AG10803 (cell line): ENCODE measurements at regions not wholly inside any gene's neighbourhood (a gene's known extent, or its start where the extent isn't known, plus 50 kb on each side); places are given as distances from the start of the nearest gene placed in this dataset.

Source experiments
- DNase-seq: peaks from one replicate; pipeline ENCODE4 v3.0.0; 2010; ENCODE audit warnings: low read depth
- H3K4me3 ChIP-seq: 2 replicates; pipeline ENCODE4 v1.5.1; 2011; ENCODE audit warnings: mild to moderate bottlenecking, low read length, control low read depth
- TF ChIP-seq, protein P1 (sequence below): conservative IDR thresholded peaks from 2 replicates; pipeline ENCODE4 v1.5.1; 2011; ENCODE audit warnings: mild to moderate bottlenecking, low read length, control low read depth, inconsistent platforms

DNA sequence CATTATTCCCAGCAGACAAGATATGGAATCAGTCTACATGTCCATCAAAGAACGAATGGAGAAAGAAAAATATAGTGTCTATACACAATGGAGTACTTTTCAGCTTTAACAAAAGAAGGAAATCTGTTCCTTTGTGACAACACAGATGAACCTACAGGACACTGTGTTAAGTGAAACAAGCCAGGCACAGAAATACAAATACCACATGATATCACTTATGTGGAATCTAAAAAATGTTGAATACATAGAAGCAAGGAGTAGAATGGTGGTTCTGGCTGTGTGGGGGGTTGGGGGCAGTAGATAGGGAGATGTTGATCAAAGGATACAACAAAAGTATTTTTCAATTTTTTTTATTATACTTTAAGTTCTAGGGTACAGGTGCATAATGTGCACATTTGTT lies 347.7 kb upstream of the MAP2 start:
- TF ChIP-seq, protein P1, sequence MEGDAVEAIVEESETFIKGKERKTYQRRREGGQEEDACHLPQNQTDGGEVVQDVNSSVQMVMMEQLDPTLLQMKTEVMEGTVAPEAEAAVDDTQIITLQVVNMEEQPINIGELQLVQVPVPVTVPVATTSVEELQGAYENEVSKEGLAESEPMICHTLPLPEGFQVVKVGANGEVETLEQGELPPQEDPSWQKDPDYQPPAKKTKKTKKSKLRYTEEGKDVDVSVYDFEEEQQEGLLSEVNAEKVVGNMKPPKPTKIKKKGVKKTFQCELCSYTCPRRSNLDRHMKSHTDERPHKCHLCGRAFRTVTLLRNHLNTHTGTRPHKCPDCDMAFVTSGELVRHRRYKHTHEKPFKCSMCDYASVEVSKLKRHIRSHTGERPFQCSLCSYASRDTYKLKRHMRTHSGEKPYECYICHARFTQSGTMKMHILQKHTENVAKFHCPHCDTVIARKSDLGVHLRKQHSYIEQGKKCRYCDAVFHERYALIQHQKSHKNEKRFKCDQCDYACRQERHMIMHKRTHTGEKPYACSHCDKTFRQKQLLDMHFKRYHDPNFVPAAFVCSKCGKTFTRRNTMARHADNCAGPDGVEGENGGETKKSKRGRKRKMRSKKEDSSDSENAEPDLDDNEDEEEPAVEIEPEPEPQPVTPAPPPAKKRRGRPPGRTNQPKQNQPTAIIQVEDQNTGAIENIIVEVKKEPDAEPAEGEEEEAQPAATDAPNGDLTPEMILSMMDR = no peak
- no peak overlapping the region for H3K4me3 ChIP-seq
- no peak for DNase-seq

DNA sequence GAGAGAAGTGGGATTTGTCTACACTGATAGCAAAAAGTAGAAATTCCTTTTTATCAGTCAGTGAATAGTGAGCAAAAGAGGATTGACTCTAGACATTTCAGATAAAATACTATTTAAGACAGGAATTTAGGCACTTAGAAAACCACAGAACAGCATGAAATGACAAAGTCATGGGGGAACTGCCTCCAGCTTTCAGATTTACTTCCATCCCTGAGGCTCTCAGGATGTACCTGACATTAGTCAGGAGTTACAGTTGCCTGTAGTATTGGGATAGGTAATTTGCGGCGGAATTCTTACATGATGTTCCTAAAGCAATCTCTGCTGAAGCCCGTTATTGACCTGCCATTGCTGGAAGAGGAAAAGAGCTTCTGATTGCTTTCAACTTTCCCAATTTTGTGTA lies 337.1 kb upstream of the MAP2 start:
- DNase-seq = no peak
- H3K4me3 ChIP-seq = no peak overlapping the region
- TF ChIP-seq, protein P1 = no peak

DNA sequence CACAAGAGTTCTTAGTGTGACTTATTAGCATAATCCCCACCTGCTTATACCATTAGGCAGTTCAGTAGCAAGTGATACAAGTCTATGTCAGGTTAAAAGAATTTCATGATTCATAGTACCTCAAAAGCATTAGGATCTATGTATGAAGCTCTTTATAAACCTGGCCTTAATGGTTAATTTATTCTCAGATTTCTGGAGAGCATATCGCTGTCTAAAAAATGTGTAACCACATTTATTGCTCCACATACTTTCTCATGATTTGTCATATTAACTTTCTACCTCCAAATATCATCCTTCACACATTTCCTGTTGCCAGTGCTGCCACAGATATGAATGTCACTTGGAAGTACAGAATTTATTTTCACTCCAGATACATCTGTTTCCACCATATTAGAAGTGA lies 332.8 kb upstream of the MAP2 start:
- TF ChIP-seq, protein P1 = no peak
- DNase-seq = no peak
- H3K4me3 ChIP-seq = no peak overlapping the region

DNA sequence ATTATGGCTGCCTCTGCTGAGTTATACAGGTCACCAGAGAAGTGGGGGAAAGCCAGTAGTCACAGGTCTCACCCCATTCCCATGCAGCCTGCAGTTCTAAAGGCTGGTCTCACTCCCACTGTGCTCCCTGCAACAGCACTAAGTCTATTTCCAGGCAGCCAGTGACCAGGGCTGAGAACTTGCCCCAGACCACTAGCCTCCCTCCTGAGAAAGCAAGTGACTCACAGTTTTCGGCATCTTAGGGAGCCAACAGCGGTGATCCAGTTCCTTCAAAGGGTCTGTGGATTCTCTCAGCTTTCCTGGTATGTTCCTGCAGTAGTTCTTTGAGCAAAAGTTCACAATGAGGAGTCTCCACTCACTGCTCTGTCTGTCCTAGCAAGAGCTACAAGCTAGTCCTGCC lies 329.6 kb upstream of the MAP2 start:
- H3K4me3 ChIP-seq = no peak overlapping the region
- DNase-seq = no peak
- TF ChIP-seq, protein P1 = no peak

DNA sequence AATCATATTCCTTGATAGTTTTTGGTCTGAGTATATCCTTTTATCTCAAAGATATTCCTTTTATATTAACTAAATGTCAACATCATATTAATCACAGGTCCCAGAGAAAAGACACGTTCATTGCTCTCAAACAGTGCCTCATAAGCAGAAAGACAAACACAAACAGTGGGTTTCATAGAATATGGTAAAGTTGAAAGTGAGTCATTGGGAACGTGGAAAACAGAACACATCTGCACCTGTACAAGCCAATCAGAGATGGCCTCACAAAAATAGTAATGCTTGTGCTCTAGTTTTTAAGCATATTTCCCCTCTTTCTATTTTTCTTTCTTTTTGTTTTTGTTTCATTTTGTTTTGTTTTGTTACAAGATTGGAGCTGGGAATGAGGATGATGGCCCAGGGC lies 328.4 kb upstream of the MAP2 start:
- DNase-seq = no peak
- H3K4me3 ChIP-seq = no peak overlapping the region
- TF ChIP-seq, protein P1 = no peak

DNA sequence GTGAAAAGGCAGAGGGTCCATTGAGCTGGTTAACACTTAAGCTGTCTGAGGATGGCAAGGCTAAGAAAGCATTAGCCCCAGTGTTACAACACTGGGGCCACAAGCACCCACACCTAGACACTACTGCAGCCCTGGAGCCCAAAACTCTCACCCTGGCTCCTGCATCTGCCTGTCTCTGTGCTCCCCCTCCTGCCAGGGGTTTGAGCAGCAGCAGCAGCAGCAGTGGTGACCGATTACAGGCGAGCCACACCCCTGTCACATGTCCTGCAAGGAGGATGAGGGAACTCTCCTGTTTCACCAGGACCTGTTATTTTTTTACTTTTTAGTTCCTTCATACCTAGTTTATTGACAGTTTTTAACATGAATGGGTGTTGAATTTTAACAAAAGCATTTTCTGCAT lies 326.7 kb upstream of the MAP2 start:
- no peak overlapping the region for H3K4me3 ChIP-seq
- TF ChIP-seq, protein P1 = no peak
- DNase-seq = no peak

DNA sequence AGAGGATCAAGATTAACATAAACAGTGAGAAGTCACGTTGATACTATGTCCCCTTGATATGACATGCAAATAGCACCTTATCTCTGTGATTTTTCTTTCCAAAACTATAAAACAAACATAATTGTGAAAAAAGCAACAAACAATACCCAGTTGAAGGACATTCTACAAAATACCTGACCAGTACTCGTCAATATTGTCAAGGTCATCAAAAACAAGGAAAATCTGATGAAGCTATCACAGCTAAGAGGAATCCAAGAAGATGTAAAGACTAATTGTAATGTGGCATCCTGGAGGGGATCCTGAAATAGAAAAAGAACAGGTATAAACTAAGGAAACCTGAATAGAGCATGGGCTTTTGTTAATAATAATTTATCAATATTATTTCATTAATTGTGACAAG lies 321.5 kb upstream of the MAP2 start:
- TF ChIP-seq, protein P1 = no peak
- no peak for DNase-seq
- H3K4me3 ChIP-seq = no peak overlapping the region
